Esophagus squamous epithelium (tissue), 5 donors: ENCODE measurements at regions not wholly inside any gene's neighbourhood (a gene's known extent, or its start where the extent isn't known, plus 50 kb on each side); places are given as distances from the start of the nearest gene placed in this dataset.

Experiments
- DNase-seq: peaks from one replicate; lab custom pipeline; 2025; lab: John Stamatoyannopoulos, UW
- H3K27ac ChIP-seq, 4 donors: fragments of 200-600 bp; sonication (generic); one replicate each; pipeline ENCODE4 v1.5.1; 2016 to 2019; ENCODE audit warnings: mild to moderate bottlenecking in 1 of 4
- H3K27me3 ChIP-seq, 4 donors: fragments of 200-600 bp; sonication (generic); 1 replicate in 3 of 4; 2 replicates in 1 of 4; pipeline versions ENCODE4 v1.5.1 to v1.6.0; 2017 to 2021; ENCODE audit warnings: antibody characterized with exemption in 1 of 4
- H3K36me3 ChIP-seq, 3 donors: fragments of 200-600 bp; sonication (generic); one replicate each; pipeline ENCODE4 v1.5.1; 2016 to 2019
- H3K4me1 ChIP-seq, 3 donors: fragments of 200-600 bp; sonication (generic); one replicate each; pipeline ENCODE4 v1.5.1; 2017 to 2019
- H3K4me3 ChIP-seq, 4 donors: fragments of 200-600 bp; sonication (generic); 1 replicate in 3 of 4; 2 replicates in 1 of 4; pipeline ENCODE4 v1.5.1; 2016 to 2019; ENCODE audit warnings: mild to moderate bottlenecking in 2 of 4, moderate library complexity in 1 of 4
- H3K9me3 ChIP-seq, 3 donors: fragments of 200-600 bp; sonication (generic); one replicate each; pipeline ENCODE4 v1.5.1; 2016 to 2019
- POLR2A ChIP-seq, 4 donors: fragments of 450-650 bp; IDR thresholded peaks; one replicate each; pipeline ENCODE4 v1.6.1; 2017; ENCODE audit warnings: antibody characterized with exemption in 4 of 4, mild to moderate bottlenecking in 4 of 4, moderate library complexity in 3 of 4
- WGBS, 2 donors: methylation state at CpG; one replicate each; pipeline ENCODE4 v1.1.5; 2018; 5-methylcytosine and 5-hydroxymethylcytosine counted together
- intact Hi-C: fragments of 100-400 bp; cut with DNase I; formaldehyde crosslinking; loops from one replicate; pipeline ENCODE4 v1.15.0; 2022
- TF ChIP-seq, protein P1 (sequence below), 6 experiments: fragments of 450-650 bp in 4 of 6; fragments of 200-600 bp in 2 of 6; sonication (generic) in 2 of 6; IDR thresholded peaks; one replicate each; pipeline ENCODE4 v1.5.1; 2016 to 2019; ENCODE audit warnings: antibody characterized with exemption in 6 of 6, mild to moderate bottlenecking in 4 of 6, moderate library complexity in 4 of 6
- donor health status: DM: yes; HTN: yes; CAD: no.

DNA sequence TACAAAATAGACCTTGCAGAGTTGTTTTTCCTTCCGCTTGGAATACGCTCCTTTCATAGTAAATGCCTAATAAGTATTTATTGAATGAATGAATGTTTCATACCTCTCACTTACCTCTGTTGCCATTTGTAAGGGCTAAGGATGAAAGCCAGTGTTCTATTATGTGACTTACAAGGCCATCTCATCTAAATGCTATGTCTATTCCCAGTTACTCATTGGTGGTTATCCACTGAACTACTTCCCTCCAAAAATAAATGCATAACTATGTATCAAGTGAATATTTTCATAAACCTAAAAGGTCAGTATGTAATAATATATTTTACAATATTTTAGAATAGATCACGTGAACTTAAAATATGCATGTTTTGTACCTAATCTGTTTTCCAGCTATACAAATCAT, 670.5 kb upstream of the RGMB start:
- Histone ChIP-seq H3K27me3 (no peaks in the 10 kb centered on the region), H3K36me3 (no peaks in the 10 kb centered on the region), H3K27ac (no peak overlapping the region), H3K4me3 (no peak overlapping the region), H3K4me1 (no peaks in the 10 kb centered on the region), H3K9me3 (no peaks in the 10 kb centered on the region)
- intact Hi-C loops: no loop called here
- WGBS, 2 donors: 45 to 78% methylated on average over 3 of the region's 3 CpGs
- DNase-seq: no peak
- no peak for TF ChIP-seq POLR2A (IDR thresholded peaks at IDR 0.05)
- TF ChIP-seq, protein P1, sequence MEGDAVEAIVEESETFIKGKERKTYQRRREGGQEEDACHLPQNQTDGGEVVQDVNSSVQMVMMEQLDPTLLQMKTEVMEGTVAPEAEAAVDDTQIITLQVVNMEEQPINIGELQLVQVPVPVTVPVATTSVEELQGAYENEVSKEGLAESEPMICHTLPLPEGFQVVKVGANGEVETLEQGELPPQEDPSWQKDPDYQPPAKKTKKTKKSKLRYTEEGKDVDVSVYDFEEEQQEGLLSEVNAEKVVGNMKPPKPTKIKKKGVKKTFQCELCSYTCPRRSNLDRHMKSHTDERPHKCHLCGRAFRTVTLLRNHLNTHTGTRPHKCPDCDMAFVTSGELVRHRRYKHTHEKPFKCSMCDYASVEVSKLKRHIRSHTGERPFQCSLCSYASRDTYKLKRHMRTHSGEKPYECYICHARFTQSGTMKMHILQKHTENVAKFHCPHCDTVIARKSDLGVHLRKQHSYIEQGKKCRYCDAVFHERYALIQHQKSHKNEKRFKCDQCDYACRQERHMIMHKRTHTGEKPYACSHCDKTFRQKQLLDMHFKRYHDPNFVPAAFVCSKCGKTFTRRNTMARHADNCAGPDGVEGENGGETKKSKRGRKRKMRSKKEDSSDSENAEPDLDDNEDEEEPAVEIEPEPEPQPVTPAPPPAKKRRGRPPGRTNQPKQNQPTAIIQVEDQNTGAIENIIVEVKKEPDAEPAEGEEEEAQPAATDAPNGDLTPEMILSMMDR (IDR thresholded peaks at IDR 0.05): no peak

- Histone ChIP-seq H3K9me3 (no peaks in the 10 kb centered on the region), H3K27me3 (no peaks in the 10 kb centered on the region), H3K36me3 (no peaks in the 10 kb centered on the region), H3K4me3 (no peak overlapping the region), H3K4me1 (no peaks in the 10 kb centered on the region), H3K27ac (no peak overlapping the region)
- DNase-seq: no peak
- 65 to 81% methylated on average over 5 of the region's 5 CpGs for WGBS, 2 donors
- intact Hi-C loops: no loop called here
- TF ChIP-seq POLR2A (IDR thresholded peaks at IDR 0.05): no peak
- TF ChIP-seq, protein P1 (IDR thresholded peaks at IDR 0.05): no peak
Measured at GRCh38 chr5:98103807-98104206, 669.7 kb upstream of the RGMB start.

DNA sequence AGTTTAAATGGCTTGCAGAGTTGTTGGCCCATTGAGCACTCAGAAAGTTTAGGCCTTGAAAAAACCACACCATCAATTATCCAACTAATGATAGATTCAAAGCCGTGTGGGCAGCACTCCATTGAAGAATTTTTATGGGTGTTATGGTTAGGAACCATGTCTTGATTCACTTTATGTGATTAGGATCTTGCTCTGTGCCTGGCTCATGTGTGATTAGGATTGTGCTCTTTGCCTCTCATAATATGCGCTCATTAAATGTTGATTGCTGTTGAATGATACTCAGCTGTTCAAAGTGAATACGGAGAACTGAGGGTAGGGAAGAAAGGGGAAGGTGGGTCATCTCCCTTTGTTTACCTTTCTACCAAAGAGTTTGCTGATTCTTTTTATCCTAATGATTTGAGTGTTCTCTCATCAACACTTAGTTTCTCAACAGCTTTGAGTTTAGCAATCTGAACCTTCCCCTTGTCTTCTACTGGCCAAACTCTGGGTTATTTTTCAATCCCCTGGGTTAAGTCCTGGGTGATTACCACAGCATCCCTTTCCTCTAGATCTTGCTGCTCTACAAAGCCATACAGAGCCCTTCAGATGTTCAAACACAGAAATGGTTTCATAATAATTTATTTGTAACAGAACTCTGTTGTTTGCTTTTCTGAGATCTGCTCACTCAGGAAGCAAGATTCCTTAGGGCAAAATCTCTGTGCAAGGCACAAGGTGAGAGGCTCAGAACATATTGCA, 668.8 kb upstream of the RGMB start:
- Histone ChIP-seq H3K4me3 (no peak overlapping the region), H3K36me3 (no peaks in the 10 kb centered on the region), H3K4me1 (no peaks in the 10 kb centered on the region), H3K27me3 (no peaks in the 10 kb centered on the region), H3K9me3 (no peaks in the 10 kb centered on the region), H3K27ac (no peak overlapping the region)
- intact Hi-C loops: no loop called here
- 47 to 61% methylated on average over 3 of the region's 3 CpGs for WGBS, 2 donors
- DNase-seq: no peak
- no peak for TF ChIP-seq POLR2A (IDR thresholded peaks at IDR 0.05)
- TF ChIP-seq, protein P1 (IDR thresholded peaks at IDR 0.05): no peak

DNA sequence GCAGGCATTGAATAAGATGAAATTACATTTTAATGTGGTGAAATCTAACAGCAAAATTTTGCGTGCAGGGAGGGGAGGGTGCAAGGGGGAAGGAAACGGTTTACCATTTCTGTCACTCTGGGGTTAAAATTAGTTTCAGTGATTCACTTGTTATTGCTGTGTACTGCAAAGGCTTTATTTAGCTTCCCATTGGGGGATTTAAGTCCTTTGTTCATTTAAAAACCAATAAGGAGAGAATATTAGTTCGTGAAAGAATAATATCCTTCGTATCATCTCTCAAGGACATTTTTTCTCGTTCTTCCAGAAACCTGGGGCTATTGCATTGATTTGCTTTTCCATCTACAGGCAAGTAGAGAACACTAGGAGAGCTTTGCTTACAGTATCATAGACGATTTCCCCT, 667.8 kb upstream of the RGMB start:
- Histone ChIP-seq H3K36me3 (no peaks in the 10 kb centered on the region), H3K27ac (no peak overlapping the region), H3K9me3 (no peaks in the 10 kb centered on the region), H3K27me3 (no peaks in the 10 kb centered on the region), H3K4me3 (no peak overlapping the region), H3K4me1 (no peaks in the 10 kb centered on the region)
- DNase-seq: no peak
- no peak for TF ChIP-seq POLR2A (IDR thresholded peaks at IDR 0.05)
- TF ChIP-seq, protein P1 (IDR thresholded peaks at IDR 0.05): no peak
- 60 to 67% methylated on average over 6 of the region's 6 CpGs for WGBS, 2 donors
- intact Hi-C loops: no loop called here

- Histone ChIP-seq H3K27me3 (no peaks in the 10 kb centered on the region), H3K9me3 (no peaks in the 10 kb centered on the region), H3K27ac (no peak overlapping the region), H3K36me3 (no peaks in the 10 kb centered on the region), H3K4me3 (no peak overlapping the region), H3K4me1 (no peaks in the 10 kb centered on the region)
- 47 to 66% methylated on average over 4 of the region's 4 CpGs for WGBS, 2 donors
- intact Hi-C loops: no loop called here
- TF ChIP-seq, protein P1 (IDR thresholded peaks at IDR 0.05): no peak
- no peak for TF ChIP-seq POLR2A (IDR thresholded peaks at IDR 0.05)
- DNase-seq: no peak
Measured at GRCh38 chr5:98106116-98107031, 667.1 kb upstream of the RGMB start.
